ENCODE measurements at regions not wholly inside any gene's neighbourhood (a gene's known extent, or its start where the extent isn't known, plus 50 kb on each side); places are given as distances from the start of the nearest gene placed in this dataset.
A peak's percentile ranks its signal among the peaks of the same experiment; 100 is the strongest.
"Not testable (repeated sequence)": the region's sequence is repeated elsewhere in the genome, so short reads cannot be mapped to it uniquely, and the experiment has no call there.

- peak; percentile 23 for DNase-seq
These were observed 128.0 kb downstream of the ATP23 start for GRCh38 chr12:58069268-58069963.

DNA sequence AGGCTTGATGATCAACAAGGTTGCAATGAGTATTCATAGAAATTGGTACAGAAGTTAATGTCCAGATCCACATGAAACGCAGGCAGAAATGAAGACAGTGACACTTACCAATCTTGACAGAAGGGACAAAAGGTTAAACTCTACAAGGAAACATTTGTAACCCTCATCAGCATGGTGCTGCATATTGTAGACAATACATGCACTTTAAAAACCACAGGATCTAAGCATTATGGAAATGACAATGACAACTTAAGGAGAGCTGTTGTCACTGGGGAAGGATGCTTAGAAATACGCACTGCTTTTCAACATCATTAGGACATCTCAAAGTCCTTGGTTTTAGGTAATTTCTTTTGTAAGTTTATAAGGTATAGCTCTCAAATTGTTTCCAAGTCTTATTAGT, 130.6 kb downstream of the ATP23 start:
- DNase-seq = no peak

GRCh38 chr12:58074259-58074658, 132.9 kb downstream of the ATP23 start:
- no peak for DNase-seq

- no peak for DNase-seq
These were observed 138.4 kb downstream of the ATP23 start for GRCh38 chr12:58079806-58080205.

DNA sequence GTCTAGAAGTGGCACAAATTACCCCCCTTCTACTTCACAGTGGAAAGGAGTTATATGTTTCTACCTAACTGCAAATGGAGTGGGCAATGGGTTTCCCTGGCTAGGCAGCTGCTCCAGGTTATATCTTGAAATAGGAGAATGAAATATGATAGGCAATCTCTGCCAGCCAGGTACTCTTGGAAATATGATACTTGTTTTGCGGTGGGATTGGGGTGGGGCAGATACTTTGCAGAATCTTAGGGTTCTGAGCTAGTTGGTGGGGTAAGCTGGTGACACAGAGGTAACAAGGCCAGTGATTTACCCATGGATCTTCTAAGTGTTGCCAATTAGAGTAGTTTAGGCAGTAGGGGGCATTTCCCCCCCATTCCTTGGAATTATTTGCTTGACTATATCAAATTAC, 140.1 kb downstream of the ATP23 start:
- DNase-seq = no peak

- no peak for DNase-seq
These were observed 141.6 kb downstream of the ATP23 start for GRCh38 chr12:58082996-58083395.

GRCh38 chr12:58086006-58086405, 144.6 kb downstream of the ATP23 start:
- peak; percentile 46 for DNase-seq

DNA sequence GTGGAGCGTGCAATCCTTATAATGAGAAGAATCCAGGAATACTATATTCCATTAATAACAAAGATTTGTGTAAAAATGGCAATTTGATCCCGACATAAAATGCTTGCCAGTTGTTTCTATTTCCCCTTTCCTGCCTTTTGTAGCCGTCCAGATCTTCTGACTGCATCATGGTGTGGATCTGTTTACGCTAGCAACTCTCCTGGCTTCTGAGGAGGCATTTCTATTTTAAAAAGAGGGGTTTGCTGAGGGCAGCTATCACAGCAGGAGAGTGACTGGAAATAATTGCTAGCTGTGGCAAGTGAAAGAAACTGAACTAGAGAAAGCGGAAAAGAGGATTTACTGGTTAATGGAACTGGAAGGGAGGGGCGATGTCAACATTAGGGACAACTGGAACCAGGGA, 145.6 kb downstream of the ATP23 start:
- no peak for DNase-seq

GRCh38 chr12:58087423-58088127, 146.2 kb downstream of the ATP23 start:
- no peak for DNase-seq

DNA sequence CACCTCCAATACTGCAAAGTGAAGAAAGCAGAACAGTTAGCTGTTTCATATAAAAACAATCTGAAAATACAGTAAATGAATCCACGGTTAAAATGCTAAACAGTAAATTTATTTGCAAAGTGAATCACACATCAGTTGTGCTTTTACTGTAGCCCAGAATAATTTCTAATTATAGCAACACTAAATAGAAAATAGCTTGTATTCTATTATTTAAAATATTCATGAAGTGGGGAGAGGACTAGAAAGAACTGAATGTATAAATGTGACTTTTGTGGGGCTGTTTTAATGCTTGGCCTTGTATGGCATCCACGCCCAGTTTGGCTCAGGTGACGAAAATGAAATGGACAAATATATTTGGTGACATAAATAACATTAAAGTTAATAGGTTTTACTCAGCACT, 148.2 kb downstream of the ATP23 start:
- DNase-seq = no peak

- no peak for DNase-seq
These were observed 149.3 kb downstream of the ATP23 start for GRCh38 chr12:58090685-58091084.

- no peak for DNase-seq
These were observed 153.6 kb downstream of the ATP23 start for GRCh38 chr12:58095002-58095401.

- DNase-seq = no peak
These were observed 156.4 kb downstream of the ATP23 start for GRCh38 chr12:58097741-58098140.

DNA sequence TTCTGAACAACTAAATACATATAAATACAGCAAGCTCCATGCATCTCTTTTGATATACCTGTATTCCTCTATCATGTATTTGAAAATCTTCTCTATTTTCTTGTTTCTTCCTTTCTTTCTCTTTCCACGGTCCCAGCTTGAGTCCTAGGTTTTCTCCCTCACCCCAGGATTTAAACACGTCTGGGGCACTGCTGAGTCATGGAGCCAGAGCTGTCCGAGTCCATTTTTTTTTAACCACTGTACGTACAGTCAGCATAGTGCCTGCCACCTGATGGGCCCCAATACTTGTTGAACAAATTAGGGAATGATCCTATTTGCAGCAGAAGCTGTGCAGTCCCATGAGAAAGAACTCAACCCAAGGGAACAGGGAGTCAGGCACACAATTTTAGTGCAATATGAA, 158.1 kb downstream of the ATP23 start:
- no peak for DNase-seq

- DNase-seq = no peak
These were observed 163.0 kb downstream of the ATP23 start for GRCh38 chr12:58104351-58104755.

GRCh38 chr12:58105225-58106119, 164.1 kb downstream of the ATP23 start:
- no peak for DNase-seq

GRCh38 chr12:58106195-58106594, 164.8 kb downstream of the ATP23 start:
- no peak for DNase-seq

DNA sequence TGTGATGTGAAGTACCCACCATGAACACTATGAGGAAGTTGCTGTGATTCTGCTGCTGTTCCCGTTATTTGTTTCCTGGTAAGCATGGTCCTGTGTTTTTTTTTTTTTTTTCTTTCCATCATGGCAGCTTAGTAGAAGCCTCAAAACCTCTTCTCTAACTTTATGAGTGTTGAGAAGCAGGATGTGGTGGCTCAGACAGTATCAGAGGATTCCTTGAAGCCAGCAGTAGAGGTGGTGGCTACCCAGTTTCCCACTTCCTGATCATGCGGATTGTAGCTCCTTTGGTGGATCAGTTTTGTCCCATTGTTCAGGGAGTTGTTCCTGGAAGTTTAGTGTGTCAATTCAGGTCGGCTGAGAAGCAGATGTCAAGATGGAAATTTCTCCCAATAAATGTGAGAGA, 175.8 kb downstream of the ATP23 start:
- DNase-seq = no peak

DNA sequence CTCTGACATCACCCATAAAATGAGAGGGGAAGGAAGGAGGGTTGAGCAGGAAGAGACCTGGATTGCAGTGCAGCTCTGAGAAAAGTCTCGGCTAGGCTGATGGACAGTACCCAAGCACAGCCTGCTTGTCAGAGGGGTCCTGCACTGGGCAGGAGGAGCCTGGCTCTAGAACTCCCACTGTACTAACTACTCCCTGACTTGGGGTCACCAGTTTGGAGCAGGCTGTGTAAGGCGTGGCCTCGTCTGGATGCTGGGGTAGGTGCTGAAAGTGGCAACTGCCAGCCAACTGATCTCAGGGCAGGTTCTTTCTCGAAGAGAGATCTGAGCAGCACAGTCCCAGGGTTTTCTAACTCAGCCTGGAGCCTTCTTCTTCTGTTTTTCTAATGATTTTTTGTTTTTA, 176.3 kb downstream of the ATP23 start:
- DNase-seq = no peak

GRCh38 chr12:58125761-58126160, 184.4 kb downstream of the ATP23 start:
- DNase-seq = not testable (repeated sequence)

DNA sequence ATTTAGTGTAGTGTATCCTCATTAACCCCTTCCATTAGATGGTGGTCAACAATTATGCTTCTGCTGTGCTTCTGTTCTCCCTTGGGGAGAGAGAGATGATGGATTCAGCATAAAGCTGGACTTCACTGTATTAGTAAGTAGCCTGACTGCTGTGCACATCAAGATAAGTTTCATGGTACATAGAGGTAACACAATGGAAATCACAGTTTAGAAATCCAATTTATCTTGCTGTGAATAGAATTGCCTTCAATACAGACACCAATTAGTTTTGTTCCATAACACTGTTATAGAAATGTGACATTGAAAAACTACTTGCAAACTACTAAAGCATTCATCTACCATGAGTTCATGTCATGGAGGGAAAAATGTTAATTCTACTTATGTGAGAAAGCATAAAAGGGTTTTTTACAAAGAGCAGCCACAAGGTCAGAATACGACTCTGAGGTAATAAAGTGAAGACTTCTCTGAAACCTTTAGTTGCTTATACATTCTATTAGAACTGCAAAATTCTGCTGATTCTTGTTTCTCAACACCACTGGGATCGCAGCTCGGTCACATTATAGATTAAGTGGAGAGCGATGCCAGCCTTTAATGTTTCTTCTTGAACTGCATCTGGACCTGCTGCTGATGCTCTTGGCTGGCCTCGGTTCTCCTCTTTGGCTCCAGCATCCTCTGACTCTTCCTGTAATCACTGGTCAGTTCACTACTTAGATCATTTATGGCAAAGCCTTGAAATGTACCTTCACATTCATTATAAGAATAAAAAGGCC, 190.8 kb downstream of the ATP23 start:
- DNase-seq = no peak

DNA sequence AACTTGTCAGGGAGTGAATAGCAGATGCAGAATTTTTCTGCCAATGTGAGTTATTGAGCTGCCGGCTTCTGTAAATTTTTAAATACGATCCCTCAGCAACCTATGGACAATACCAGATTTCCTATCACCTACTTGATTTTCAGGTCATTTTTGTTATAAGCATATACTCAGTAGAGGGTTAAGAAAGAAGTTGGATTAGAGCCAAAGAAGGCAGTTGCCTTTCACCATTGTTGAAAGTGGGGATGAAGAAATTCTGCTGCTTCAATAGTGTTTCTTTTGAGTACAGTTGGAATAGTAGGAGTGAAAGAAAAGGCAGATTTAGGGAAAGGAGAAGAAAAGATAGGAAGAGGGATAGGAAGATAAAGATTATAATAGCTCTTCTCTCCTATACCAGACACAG, 197.1 kb downstream of the ATP23 start:
- no peak for DNase-seq

DNA sequence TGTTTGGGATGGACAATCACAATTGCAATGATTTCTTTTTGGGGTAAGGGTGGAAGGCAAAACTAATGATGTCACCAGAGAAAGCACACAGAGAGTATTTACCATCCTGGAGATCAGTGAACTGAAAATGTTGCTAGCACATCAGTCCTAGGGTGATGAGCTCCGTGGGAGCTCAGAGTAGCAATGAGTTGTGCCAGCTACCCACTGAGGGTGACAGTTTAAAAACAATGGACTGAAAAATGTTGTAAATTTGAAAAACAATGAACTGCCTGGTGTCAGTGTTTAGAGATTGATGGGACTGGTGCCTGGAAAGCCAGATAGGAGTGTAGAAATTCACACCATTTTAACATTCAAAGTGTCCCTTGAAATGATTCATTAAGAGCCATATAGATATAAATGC, 198.5 kb downstream of the ATP23 start:
- no peak for DNase-seq
